ENCODE measurements at regions not wholly inside any gene's neighbourhood (a gene's known extent, or its start where the extent isn't known, plus 50 kb on each side); places are given as distances from the start of the nearest gene placed in this dataset.

GRCh38 chr6:113750151-113750855 lies 106.8 kb upstream of the MARCKS start (continued):
- TF ChIP-seq EZH2phosphoT487 (IDR thresholded peaks at IDR 0.05; ENCODE audit: borderline replicate concordance): no peak
- no peak for TF ChIP-seq ZNF274 (IDR thresholded peaks at IDR 0.05; ENCODE audit: low read depth, low read length)
- TF ChIP-seq ELF1 (IDR thresholded peaks at IDR 0.05; ENCODE audit: borderline replicate concordance, low read depth): no peak
- TF ChIP-seq CTCF (IDR thresholded peaks at IDR 0.05 in 2 of 3, conservative IDR thresholded peaks at IDR 0.05 in 1 of 3; ENCODE audit: borderline replicate concordance in 1 of 3, insufficient read depth in 1 of 3, low read depth in 2 of 3, low read length in 2 of 3): no peak
- TF ChIP-seq ATF3 (IDR thresholded peaks at IDR 0.05): no peak
- TF ChIP-seq SP1 (IDR thresholded peaks at IDR 0.05; ENCODE audit: low read depth): no peak

- Histone ChIP-seq H3K9me2 (ENCODE audit: insufficient read depth) (no peaks in the 10 kb centered on the region), H3K36me3 (ENCODE audit: control insufficient read depth in 1 of 2, insufficient read depth in 2 of 2, low read length in 2 of 2) (no peaks in the 10 kb centered on the region), H2AFZ (ENCODE audit: low read depth, low read length, poor library complexity, severe bottlenecking) (no peak overlapping the region), H3K9me3 (ENCODE audit: control insufficient read depth in 1 of 2, insufficient read depth in 1 of 2, low read depth in 1 of 2, low read length in 2 of 2) (no peaks in the 10 kb centered on the region), H4K20me1 (ENCODE audit: insufficient read depth) (no peaks in the 10 kb centered on the region), H3K27me3 (ENCODE audit: insufficient read depth, low read length) (no peaks in the 10 kb centered on the region), H3K4me2 (ENCODE audit: low read length) (no peak overlapping the region), H3K4me3 (replicated peaks in 1 of 2; ENCODE audit: low read depth in 1 of 2, low read length in 2 of 2) (no peak overlapping the region), H3K27ac (ENCODE audit: low read depth, low read length) (no peak overlapping the region), H3K9ac (ENCODE audit: low read length) (no peak overlapping the region), H3K79me2 (ENCODE audit: insufficient read depth, low read length) (no peaks in the 10 kb centered on the region), H3K4me1 (ENCODE audit: control insufficient read depth in 1 of 2, insufficient read depth in 2 of 2, low read length in 2 of 2) (no peaks in the 10 kb centered on the region)
- DNase-seq (ENCODE audit: low read depth, low spot score): no peak
- ChIA-PET CTCF (no interaction called here), RAD21 (ENCODE audit: low non-redundant PET in 1 of 2, low total read pairs in 2 of 2, uncharacterized antibody in 2 of 2, unreplicated experiment in 2 of 2) (no interaction called here), POLR2A (no interaction called here)
- intact Hi-C loops (cut with micrococcal nuclease): no loop called here
- BruUV-seq (replicated peaks): no TSS peak
- ATAC-seq: no peak
- no peak for TF ChIP-seq CBX3 (IDR thresholded peaks at IDR 0.05; ENCODE audit: low read depth)
- TF ChIP-seq CTCF (IDR thresholded peaks at IDR 0.05 in 2 of 3, conservative IDR thresholded peaks at IDR 0.05 in 1 of 3; ENCODE audit: borderline replicate concordance in 1 of 3, insufficient read depth in 1 of 3, low read depth in 2 of 3, low read length in 2 of 3): no peak
- TF ChIP-seq MAX (IDR thresholded peaks at IDR 0.05): no peak
- no peak for TF ChIP-seq EZH2phosphoT487 (IDR thresholded peaks at IDR 0.05; ENCODE audit: borderline replicate concordance)
- TF ChIP-seq FOSL1 (IDR thresholded peaks at IDR 0.05; ENCODE audit: low read depth): no peak
- no peak for TF ChIP-seq SRF (IDR thresholded peaks at IDR 0.05; ENCODE audit: low read depth)
- TF ChIP-seq YY1 (IDR thresholded peaks at IDR 0.05; ENCODE audit: extremely low read depth, insufficient replicate concordance, low read depth, low read length): no peak
- no peak for TF ChIP-seq JUND (IDR thresholded peaks at IDR 0.05)
- TF ChIP-seq ATF3 (IDR thresholded peaks at IDR 0.05): no peak
- TF ChIP-seq RAD21 (IDR thresholded peaks at IDR 0.05; ENCODE audit: low read depth): no peak
- TF ChIP-seq EGR1 (IDR thresholded peaks at IDR 0.05; ENCODE audit: low read depth): no peak
- no peak for TF ChIP-seq POLR2AphosphoS5 (IDR thresholded peaks at IDR 0.05; ENCODE audit: low read depth, low read length)
- TF ChIP-seq TCF7L2 (IDR thresholded peaks at IDR 0.05; ENCODE audit: borderline replicate concordance, extremely low read depth, insufficient read depth, insufficient read length): no peak
- no peak for TF ChIP-seq ZFX (IDR thresholded peaks at IDR 0.05)
These were observed 102.9 kb upstream of the MARCKS start for GRCh38 chr6:113754291-113754690.
